Stimulated activated naive B cell treated with anti-CD40 and anti-IgM and Interleukin-4, amounts not matched to agents 10 μg/mL and 1 μg/mL and 100 μg/mL, for 72 hours (primary cell): ENCODE measurements at regions not wholly inside any gene's neighbourhood (a gene's known extent, or its start where the extent isn't known, plus 50 kb on each side); places are given as distances from the start of the nearest gene placed in this dataset.
"Not testable (repeated sequence)": the region's sequence is repeated elsewhere in the genome, so short reads cannot be mapped to it uniquely, and the experiment has no call there.

Experiments
- ATAC-seq, 2 donors: fragments of 150-1000 bp; cut with Tn5 transposase; replicated peaks; 2 replicates each; pipeline ENCODE4 v1.10.0; 2021; ENCODE audit warnings: moderate library complexity in 1 of 2
- DNase-seq: peaks from one replicate; pipeline ENCODE4 v3.0.0; 2021
- H3K27ac Mint-ChIP-seq: one replicate; pipeline ENCODE4 v1.8.0; 2022; ENCODE audit warnings: mild to moderate bottlenecking, mixed read lengths
- H3K27me3 Mint-ChIP-seq, 2 donors: one replicate each; pipeline ENCODE4 v1.8.0; 2022; ENCODE audit warnings: mixed read lengths in 2 of 2
- H3K36me3 Mint-ChIP-seq, 2 donors: one replicate each; pipeline ENCODE4 v1.8.0; 2022; ENCODE audit warnings: mixed read lengths in 2 of 2, mild to moderate bottlenecking in 1 of 2
- H3K4me1 Mint-ChIP-seq, 2 donors: one replicate each; pipeline ENCODE4 v1.8.0; 2022; ENCODE audit warnings: mixed read lengths in 2 of 2, mild to moderate bottlenecking in 1 of 2
- H3K4me3 Mint-ChIP-seq, 2 donors: one replicate each; pipeline ENCODE4 v1.8.0; 2022; ENCODE audit warnings: mild to moderate bottlenecking in 2 of 2, mixed read lengths in 2 of 2, moderate library complexity in 1 of 2
- H3K9me3 Mint-ChIP-seq, 2 donors: one replicate each; pipeline ENCODE4 v1.8.0; 2022; ENCODE audit warnings: mixed read lengths in 2 of 2, mild to moderate bottlenecking in 1 of 2

- H3K27me3 Mint-ChIP-seq, ATAC-seq, H3K27ac Mint-ChIP-seq, H3K4me3 Mint-ChIP-seq, H3K9me3 Mint-ChIP-seq, DNase-seq: not testable (repeated sequence)
- H3K4me1 Mint-ChIP-seq: peaks cover 18 to 30% of the 10 kb centered on the region in 2 donors
- H3K36me3 Mint-ChIP-seq: peaks cover 38 to 67% of the 10 kb centered on the region in 2 donors
These were observed 128.6 kb downstream of the LAT start for GRCh38 chr16:29113446-29113845.

GRCh38 chr16:29112755-29113347 is 128.0 kb downstream of the LAT start:
- DNase-seq (no peak), ATAC-seq (no peak)
- no peaks in the 10 kb centered on the region for H3K27me3 Mint-ChIP-seq
- peaks cover 34 to 62% of the 10 kb centered on the region in 2 donors for H3K36me3 Mint-ChIP-seq
- H3K4me3 Mint-ChIP-seq: no peak overlapping the region
- H3K4me1 Mint-ChIP-seq: peaks cover 18 to 30% of the 10 kb centered on the region in 2 donors
- no peaks in the 10 kb centered on the region for H3K9me3 Mint-ChIP-seq
- H3K27ac Mint-ChIP-seq: no peak overlapping the region

DNA sequence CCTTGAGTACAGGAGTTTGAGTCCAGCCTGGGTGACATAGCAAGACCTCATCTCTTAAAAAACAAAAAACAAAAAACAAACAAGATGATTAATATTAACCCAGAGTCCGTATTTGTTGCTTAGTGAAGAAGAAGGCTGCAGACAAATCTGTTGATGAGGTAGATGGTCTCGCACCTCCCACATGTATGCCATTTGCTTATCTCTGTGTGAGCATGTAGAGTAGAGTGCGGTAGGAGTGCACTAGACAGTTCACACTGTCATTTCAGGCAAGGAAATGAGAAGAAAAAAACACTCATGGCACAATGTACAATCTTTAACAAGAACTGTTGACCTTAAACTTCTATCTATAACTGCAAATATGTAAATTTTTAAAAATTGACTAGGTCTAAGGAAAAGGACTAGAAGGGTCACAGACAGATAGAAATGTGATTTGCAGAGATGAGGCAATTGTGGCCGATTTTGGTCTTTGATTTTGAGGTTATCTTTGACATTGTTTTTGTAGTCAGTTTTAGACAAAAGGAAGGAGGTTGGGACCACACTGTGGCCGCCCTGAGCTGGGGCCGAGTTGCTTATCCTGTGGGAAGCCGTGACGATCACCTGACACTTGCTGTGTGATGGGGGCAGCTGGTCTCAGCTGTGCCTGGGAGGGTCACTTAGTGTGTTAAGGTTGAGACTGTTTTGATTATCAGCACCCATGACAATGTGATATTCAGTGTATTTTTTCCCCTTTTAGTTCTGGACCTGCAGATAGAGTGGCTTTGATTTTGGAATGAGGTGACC is 127.2 kb downstream of the LAT start:
- not testable (repeated sequence) for ATAC-seq, DNase-seq, H3K9me3 Mint-ChIP-seq, H3K27me3 Mint-ChIP-seq, H3K4me3 Mint-ChIP-seq, H3K27ac Mint-ChIP-seq
- Mint-ChIP-seq H3K36me3 (peaks cover 33 to 61% of the 10 kb centered on the region in 2 donors), H3K4me1 (peaks cover 18 to 30% of the 10 kb centered on the region in 2 donors)

DNA sequence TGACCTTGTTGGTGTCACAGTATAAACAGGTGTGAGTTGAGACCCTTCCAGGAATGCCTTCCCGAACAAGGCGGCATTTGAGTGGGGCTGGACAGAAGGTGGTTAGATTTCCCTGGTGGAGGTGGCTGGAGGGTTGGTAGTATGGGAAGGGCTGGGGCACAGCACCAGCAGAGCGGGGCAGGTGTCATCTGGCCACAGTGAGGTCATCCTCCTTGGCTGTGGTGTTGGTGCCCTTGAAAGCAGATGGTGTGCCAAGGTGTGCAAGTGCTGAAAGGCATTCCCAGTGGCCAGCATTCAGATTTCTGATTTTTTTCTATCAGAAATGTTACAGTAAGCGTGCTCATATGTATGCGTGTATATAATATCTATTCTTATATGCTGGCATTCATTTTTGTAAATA is 126.6 kb downstream of the LAT start:
- Mint-ChIP-seq H3K36me3 (peaks cover 33 to 57% of the 10 kb centered on the region in 2 donors), H3K9me3 (no peaks in the 10 kb centered on the region), H3K4me1 (peaks cover 16 to 23% of the 10 kb centered on the region in 2 donors), H3K27ac (peak overlapping the region; percentile 39), H3K27me3 (no peaks in the 10 kb centered on the region), H3K4me3 (no peak overlapping the region)
- DNase-seq: no peak
- ATAC-seq: no peak

- H3K4me3 Mint-ChIP-seq, DNase-seq, H3K27ac Mint-ChIP-seq, ATAC-seq, H3K4me1 Mint-ChIP-seq, H3K27me3 Mint-ChIP-seq, H3K9me3 Mint-ChIP-seq: not testable (repeated sequence)
- peaks cover 34 to 45% of the 10 kb centered on the region in 2 donors for H3K36me3 Mint-ChIP-seq
These were observed 123.8 kb downstream of the LAT start for GRCh38 chr16:29108625-29109169.

DNA sequence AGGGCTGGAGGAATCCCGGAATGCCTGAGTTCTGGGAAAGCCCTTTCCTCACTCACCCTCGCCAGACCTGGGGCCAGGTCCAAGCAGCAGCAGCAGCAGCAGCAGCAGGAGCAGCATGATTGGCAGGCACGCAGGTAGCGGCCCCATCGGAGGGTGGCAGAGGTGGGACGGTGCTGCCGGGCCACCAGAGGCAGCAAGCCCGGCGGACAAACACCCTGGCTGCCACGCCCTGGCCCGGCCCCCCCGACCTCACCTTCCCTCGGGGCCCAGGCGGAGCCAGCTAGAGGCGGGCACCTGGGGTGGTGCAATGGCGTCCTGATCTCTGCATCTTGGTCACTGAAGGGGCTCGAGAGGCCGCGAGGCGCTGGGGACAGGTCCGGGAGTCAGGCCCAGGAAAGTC is 122.4 kb downstream of the LAT start:
- no peak for DNase-seq
- H3K27me3 Mint-ChIP-seq: no peaks in the 10 kb centered on the region
- ATAC-seq: no peak

GRCh38 chr16:29106259-29106908 is 121.5 kb downstream of the LAT start:
- H3K4me3 Mint-ChIP-seq, DNase-seq, ATAC-seq, H3K27me3 Mint-ChIP-seq, H3K27ac Mint-ChIP-seq, H3K4me1 Mint-ChIP-seq, H3K9me3 Mint-ChIP-seq: not testable (repeated sequence)
- peaks cover 28 to 35% of the 10 kb centered on the region in 2 donors for H3K36me3 Mint-ChIP-seq

More for the DNA sequence above, 122.4 kb downstream of the LAT start:
- H3K4me3 Mint-ChIP-seq: no peak overlapping the region
- H3K9me3 Mint-ChIP-seq: no peaks in the 10 kb centered on the region
- H3K27ac Mint-ChIP-seq: no peak overlapping the region
- H3K36me3 Mint-ChIP-seq: peaks cover 30 to 39% of the 10 kb centered on the region in 2 donors
- no peaks in the 10 kb centered on the region for H3K4me1 Mint-ChIP-seq

DNA sequence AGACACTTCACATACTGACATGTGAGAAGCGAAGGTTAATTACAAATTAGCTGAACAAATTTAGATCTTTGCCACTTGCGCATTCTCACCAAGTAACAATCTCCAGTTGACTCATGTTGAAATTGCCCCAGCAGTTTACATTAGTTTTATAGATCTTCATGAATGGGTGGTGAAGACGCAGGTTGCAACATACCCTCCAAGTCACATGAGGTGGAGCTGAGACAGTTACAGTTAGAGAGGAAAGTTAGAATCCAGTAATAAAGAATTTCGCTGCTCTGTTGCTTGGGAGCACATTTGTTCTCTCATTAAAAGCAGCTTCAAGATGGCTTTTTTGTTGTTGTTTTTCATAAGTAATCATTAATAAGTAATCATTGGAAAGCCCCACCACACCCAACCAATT is 119.7 kb downstream of the LAT start:
- ATAC-seq, H3K9me3 Mint-ChIP-seq, H3K4me1 Mint-ChIP-seq, H3K4me3 Mint-ChIP-seq, H3K27ac Mint-ChIP-seq, H3K27me3 Mint-ChIP-seq, DNase-seq: not testable (repeated sequence)
- peaks cover 22 to 25% of the 10 kb centered on the region in 2 donors for H3K36me3 Mint-ChIP-seq

DNA sequence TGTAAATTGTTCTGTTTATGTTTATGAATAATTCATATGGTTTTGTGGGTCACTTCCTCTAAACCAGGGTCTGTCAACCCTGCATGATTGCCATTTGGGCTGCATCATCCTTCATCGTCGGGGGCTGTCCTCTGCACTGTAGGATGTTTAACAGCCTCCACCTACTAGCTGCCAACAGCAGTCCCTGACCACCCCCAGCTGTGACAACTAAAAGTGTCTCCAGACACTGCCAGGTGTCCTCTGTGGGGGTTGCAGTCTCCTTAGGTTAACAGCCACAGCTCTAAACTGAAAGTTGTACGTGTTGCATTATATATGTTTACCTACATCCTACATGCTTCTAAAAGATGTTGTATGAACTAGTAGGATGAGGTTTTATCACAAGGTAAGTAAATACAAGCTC is 113.1 kb downstream of the LAT start:
- not testable (repeated sequence) for H3K4me1 Mint-ChIP-seq, H3K27me3 Mint-ChIP-seq, DNase-seq, H3K27ac Mint-ChIP-seq, H3K4me3 Mint-ChIP-seq, H3K9me3 Mint-ChIP-seq
- ATAC-seq: peak; percentile 29 to 45
- peaks cover 11 to 13% of the 10 kb centered on the region in 2 donors for H3K36me3 Mint-ChIP-seq

DNA sequence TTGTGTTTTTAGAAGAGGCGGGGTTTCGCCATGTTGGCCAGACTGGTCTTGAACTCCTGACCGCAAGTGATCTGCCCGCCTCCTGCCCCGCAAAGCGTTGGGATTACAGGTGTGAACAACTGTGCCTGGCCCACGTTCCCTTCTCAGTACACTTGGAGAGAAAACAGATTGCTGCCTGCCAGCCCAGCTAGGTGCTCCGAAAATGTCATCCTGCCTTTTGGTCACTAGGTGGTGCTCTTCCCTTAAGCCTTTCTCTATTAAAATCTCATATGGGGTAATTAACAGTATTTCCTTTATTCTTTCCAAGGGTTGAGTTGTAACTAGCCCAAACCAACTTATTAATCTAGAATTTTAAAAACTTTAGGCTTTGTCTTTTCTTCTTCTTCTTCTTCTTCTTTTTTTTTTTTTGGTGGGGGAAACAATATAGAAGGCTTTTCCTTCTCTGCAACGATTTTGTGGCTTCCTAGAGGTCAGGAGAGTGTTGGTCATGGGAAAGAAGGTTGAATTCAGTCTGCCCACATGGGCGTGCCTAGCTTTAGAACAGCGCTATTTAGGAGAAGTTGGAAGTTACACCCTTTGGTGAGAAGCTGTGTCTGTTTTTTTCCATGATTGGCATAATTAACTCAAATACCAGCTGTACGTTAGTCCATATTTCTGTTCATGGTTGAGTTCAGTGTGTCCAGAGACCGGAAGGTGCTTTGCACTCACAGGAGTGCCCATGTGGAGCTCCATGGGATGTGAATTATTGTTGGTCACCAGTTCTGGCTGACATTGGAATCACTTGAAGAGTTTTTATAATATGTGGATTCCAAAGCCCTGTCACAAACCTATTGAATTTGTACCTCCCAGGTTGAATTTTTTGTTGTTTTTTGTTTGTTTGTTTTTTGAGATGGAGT is 110.1 kb downstream of the LAT start:
- DNase-seq, H3K4me3 Mint-ChIP-seq, H3K4me1 Mint-ChIP-seq, H3K9me3 Mint-ChIP-seq, H3K27ac Mint-ChIP-seq, H3K27me3 Mint-ChIP-seq: not testable (repeated sequence)
- H3K36me3 Mint-ChIP-seq: peaks cover 22 to 23% of the 10 kb centered on the region in 2 donors
- peak; percentile 59 to 76 for ATAC-seq

DNA sequence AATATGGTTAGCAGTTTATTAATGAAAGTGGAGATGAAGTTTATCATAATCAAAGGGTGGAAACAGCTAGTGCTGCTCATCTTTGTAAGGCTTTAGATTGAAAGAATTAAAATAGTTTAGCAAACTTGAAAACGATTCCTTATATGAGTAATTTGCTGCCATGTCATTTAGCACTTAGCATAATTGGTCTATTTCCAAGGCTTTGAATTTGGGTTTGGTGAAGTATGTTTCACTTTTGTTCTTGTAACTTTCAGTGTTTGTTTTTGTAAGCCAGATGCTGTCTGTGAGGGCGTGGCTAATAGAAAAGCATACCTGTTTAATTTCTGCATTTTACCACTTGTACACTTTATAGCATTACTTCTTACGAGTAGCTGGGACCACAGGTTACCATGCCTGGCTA is 109.5 kb downstream of the LAT start:
- not testable (repeated sequence) for H3K27me3 Mint-ChIP-seq, DNase-seq, H3K9me3 Mint-ChIP-seq, H3K4me1 Mint-ChIP-seq, H3K4me3 Mint-ChIP-seq, H3K27ac Mint-ChIP-seq
- peaks cover 23 to 24% of the 10 kb centered on the region in 2 donors for H3K36me3 Mint-ChIP-seq
- ATAC-seq: peak in 1 of 2 donors; percentile 52

DNA sequence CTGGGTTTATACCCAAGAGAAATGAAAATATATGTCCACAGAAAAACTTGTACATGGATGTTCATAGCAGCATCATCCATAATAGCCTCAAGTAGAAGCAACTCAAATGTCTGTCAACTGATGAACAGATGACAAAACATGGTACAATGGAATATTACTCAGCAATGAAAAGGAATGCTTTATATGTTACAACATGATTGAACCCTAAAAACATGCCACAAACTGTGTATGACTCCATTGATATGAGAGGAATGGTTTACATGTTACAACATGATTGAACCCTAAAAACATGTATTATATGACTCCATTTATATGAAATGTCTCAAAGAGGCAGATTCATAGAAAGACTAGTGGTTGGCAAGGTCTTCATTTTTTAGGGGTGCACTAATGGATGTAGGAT is 104.8 kb downstream of the LAT start:
- H3K27me3 Mint-ChIP-seq, H3K27ac Mint-ChIP-seq, DNase-seq, ATAC-seq, H3K9me3 Mint-ChIP-seq, H3K4me3 Mint-ChIP-seq, H3K4me1 Mint-ChIP-seq: not testable (repeated sequence)
- peaks cover 30 to 31% of the 10 kb centered on the region in 2 donors for H3K36me3 Mint-ChIP-seq

- DNase-seq, H3K4me1 Mint-ChIP-seq, H3K27me3 Mint-ChIP-seq, H3K9me3 Mint-ChIP-seq, H3K27ac Mint-ChIP-seq, H3K4me3 Mint-ChIP-seq: not testable (repeated sequence)
- peak; percentile 46 to 75 for ATAC-seq
- peaks cover 24% of the 10 kb centered on the region in 2 donors for H3K36me3 Mint-ChIP-seq
These were observed 102.8 kb downstream of the LAT start for GRCh38 chr16:29087673-29088072.
